ENCODE measurements at regions not wholly inside any gene's neighbourhood (a gene's known extent, or its start where the extent isn't known, plus 50 kb on each side); places are given as distances from the start of the nearest gene placed in this dataset.

- intact Hi-C loops (cut with DNase I, micrococcal nuclease): no loop called here
- no peaks in the 10 kb centered on the region for H3K4me1 ChIP-seq (ENCODE audit: insufficient read depth, low read length)
- Mint-ChIP-seq H3K27ac (no peak overlapping the region), H3K36me3 (ENCODE audit: low read depth) (no peaks in the 10 kb centered on the region), H3K9me3 (no peaks in the 10 kb centered on the region), H3K4me1 (ENCODE audit: low read depth) (no peaks in the 10 kb centered on the region), H3K27me3 (no peaks in the 10 kb centered on the region), H3K4me3 (no peak overlapping the region)
- no peaks in the 10 kb centered on the region for H3K36me3 ChIP-seq (ENCODE audit: insufficient read depth, low read length)
- H3K27me3 ChIP-seq (ENCODE audit: control insufficient read depth in 1 of 2, insufficient read depth in 2 of 2, low read length in 2 of 2): no peaks in the 10 kb centered on the region
- POLR2A ChIA-PET: no interaction called here
- CTCF ChIA-PET: no interaction called here
- H3K27ac ChIP-seq (ENCODE audit: low read depth in 1 of 2, low read length in 2 of 2): no peak overlapping the region
- no peak for ATAC-seq (ENCODE audit: poor library complexity)
- no peaks in the 10 kb centered on the region for H3K9me3 ChIP-seq (ENCODE audit: control insufficient read depth in 1 of 2, insufficient read depth in 1 of 2, low read length in 2 of 2)
- DNase-seq: no peak
- H3K4me3 ChIP-seq (ENCODE audit: low read length): no peak overlapping the region
- no peak for TF ChIP-seq CTCF (IDR thresholded peaks at IDR 0.05)
Measured at GRCh38 chr7:101714097-101714496, 85.0 kb upstream of the MYL10 start.

GRCh38 chr7:101717628-101718357, 88.7 kb upstream of the MYL10 start:
- no peak for TF ChIP-seq CTCF (IDR thresholded peaks at IDR 0.05)
- DNase-seq: peak in 3 of 14 experiments; percentile 21 to 74 (median 65)

GRCh38 chr7:101718363-101719122, 89.4 kb upstream of the MYL10 start:
- Histone ChIP-seq H3K4me1 (ENCODE audit: insufficient read depth, low read length) (no peaks in the 10 kb centered on the region), H3K36me3 (ENCODE audit: insufficient read depth, low read length) (no peaks in the 10 kb centered on the region), H3K27ac (ENCODE audit: low read depth in 1 of 2, low read length in 2 of 2) (peak overlapping the region in 1 of 2 donors; percentile 55), H3K9me3 (ENCODE audit: control insufficient read depth in 1 of 2, insufficient read depth in 1 of 2, low read length in 2 of 2) (no peaks in the 10 kb centered on the region), H3K27me3 (ENCODE audit: control insufficient read depth in 1 of 2, insufficient read depth in 2 of 2, low read length in 2 of 2) (no peaks in the 10 kb centered on the region), H3K4me3 (ENCODE audit: low read length) (no peak overlapping the region)
- Mint-ChIP-seq H3K9me3 (no peaks in the 10 kb centered on the region), H3K4me3 (no peak overlapping the region), H3K4me1 (ENCODE audit: low read depth) (no peaks in the 10 kb centered on the region), H3K27ac (no peak overlapping the region), H3K36me3 (ENCODE audit: low read depth) (no peaks in the 10 kb centered on the region), H3K27me3 (no peaks in the 10 kb centered on the region)
- intact Hi-C loops (cut with DNase I, micrococcal nuclease): no loop called here
- ChIA-PET CTCF (no interaction called here), POLR2A (no interaction called here)
- no peak for TF ChIP-seq CTCF (IDR thresholded peaks at IDR 0.05)
- DNase-seq (peak in 2 of 14 experiments; percentile 19 to 48), ATAC-seq (ENCODE audit: poor library complexity) (no peak)

More at GRCh38 chr7:101717628-101718357, 88.7 kb upstream of the MYL10 start:
- Mint-ChIP-seq H3K27me3 (no peaks in the 10 kb centered on the region), H3K36me3 (ENCODE audit: low read depth) (no peaks in the 10 kb centered on the region), H3K4me3 (no peak overlapping the region), H3K4me1 (ENCODE audit: low read depth) (no peaks in the 10 kb centered on the region), H3K9me3 (no peaks in the 10 kb centered on the region), H3K27ac (no peak overlapping the region)
- H3K27ac ChIP-seq (ENCODE audit: low read depth in 1 of 2, low read length in 2 of 2): peak overlapping the region in 1 of 2 donors; percentile 55
- CTCF ChIA-PET: no interaction called here
- H3K36me3 ChIP-seq (ENCODE audit: insufficient read depth, low read length): no peaks in the 10 kb centered on the region
- H3K4me1 ChIP-seq (ENCODE audit: insufficient read depth, low read length): no peaks in the 10 kb centered on the region
- H3K27me3 ChIP-seq (ENCODE audit: control insufficient read depth in 1 of 2, insufficient read depth in 2 of 2, low read length in 2 of 2): no peaks in the 10 kb centered on the region
- intact Hi-C loops (cut with DNase I, micrococcal nuclease): no loop called here
- ATAC-seq (ENCODE audit: poor library complexity): no peak
- no peaks in the 10 kb centered on the region for H3K9me3 ChIP-seq (ENCODE audit: control insufficient read depth in 1 of 2, insufficient read depth in 1 of 2, low read length in 2 of 2)
- H3K4me3 ChIP-seq (ENCODE audit: low read length): no peak overlapping the region
- POLR2A ChIA-PET: no interaction called here
